Embryonic facial prominence (tissue), 1 donor: ENCODE measurements at regions not wholly inside any gene's neighbourhood (a gene's known extent, or its start where the extent isn't known, plus 50 kb on each side); places are given as distances from the start of the nearest gene placed in this dataset.
A peak's percentile ranks its signal among the peaks of the same experiment; 100 is the strongest.

Experiments
- DNase-seq: peaks from one replicate; pipeline ENCODE4 v3.0.0-alpha.2; 2016; ENCODE audit errors: extremely low spot score

DNA sequence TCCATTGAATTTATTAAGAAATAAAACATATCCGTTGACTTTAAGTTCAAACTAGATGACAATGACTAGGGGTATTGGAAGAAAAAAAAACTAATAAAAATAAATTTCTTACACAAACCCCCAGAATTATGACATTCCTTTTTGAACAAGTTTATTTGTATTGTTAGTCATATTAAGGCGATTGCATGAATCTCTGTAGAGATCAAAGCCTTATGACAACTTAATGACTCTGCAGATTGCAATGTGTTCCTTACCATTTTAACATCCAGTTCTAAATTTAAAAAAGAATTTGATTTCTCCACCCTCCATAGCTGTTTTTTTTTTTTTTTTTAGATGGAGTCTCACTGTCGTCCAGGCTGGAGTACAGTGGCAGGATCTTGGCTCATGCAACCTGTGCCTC lies 189.8 kb upstream of the CEP162 start:
- DNase-seq = no peak

DNA sequence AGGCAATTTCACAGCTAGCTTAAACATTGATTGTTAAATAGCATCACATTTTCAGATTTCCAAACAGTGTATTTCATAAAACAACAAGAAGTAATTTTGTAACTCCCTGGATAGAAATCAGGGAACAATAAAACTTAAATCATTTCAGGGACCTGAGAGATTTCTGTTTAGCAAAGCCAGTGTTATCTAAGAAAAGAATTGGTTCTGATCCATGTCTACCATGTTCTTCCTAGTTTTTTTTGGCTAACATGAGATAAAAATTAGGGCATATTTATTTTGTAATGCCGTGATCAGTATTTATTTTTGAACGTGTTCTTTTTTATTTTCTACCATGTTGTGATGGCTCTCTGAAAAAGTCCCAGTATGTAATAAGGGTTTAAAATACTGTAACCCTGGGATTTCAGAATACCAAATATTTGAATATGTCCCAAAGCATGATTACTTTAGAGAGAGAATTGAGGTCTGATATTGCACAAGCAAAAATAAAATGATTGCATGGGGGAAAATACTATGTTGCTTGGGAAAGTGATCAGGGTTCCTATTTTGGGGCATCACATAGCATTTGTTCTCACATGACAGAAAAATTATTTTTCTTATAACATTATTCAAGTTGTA lies 188.7 kb upstream of the CEP162 start:
- no peak for DNase-seq

DNA sequence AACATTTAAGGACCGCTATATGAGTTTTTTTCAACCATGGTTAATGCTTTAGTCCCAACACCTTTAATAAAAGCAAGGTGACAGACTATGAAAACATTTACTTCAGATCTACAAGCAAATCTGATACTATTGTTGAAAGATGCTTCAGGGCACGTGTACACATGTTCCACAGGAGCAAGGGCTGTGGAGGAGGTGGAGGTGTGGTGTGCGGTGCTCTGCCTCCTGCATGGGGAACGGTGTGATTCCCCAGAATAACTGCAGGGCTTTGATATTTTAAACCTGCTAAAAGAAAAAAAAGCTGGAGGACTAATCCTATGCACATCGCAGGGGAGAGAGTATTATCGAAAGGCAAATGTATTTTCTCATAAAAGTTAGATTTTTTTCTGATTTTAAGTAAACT lies 188.1 kb upstream of the CEP162 start:
- no peak for DNase-seq

DNA sequence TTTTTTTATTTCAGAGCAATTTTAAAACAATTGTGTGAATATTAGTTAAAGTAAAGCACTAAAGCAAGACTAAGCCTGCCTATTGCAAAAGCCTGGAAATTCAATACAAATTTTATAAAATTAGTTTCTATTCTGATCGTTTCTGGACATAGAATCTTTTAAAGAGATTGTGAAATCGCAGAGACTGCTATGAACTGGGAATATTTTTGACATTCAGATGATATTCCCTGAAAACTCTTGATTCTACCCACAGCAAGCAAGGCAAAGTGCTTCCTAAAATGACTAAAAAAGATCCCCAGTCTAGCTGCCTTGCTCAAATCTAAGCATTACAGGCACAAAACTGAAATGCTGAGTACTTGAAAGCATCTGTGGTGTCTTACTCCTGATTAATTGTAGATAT lies 187.6 kb upstream of the CEP162 start:
- DNase-seq = no peak

DNA sequence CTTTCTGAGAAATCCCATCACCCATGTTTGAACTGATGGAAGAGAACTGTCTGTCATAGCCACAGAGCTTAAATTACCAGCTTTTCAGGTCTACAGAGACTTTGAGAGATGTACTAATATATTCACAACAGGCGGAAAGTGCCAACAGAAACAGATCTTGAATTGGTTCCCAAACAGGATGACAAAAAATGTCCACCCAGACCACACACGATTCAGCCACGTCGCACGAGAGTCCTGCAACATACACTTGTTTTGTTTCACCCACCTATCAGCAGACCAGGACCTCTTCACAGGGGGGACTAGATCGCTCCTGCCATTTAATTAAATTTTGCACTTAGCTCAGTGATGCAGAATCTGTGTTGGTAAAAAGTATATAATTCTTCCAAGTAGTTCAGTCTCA lies 187.1 kb upstream of the CEP162 start:
- no peak for DNase-seq

DNA sequence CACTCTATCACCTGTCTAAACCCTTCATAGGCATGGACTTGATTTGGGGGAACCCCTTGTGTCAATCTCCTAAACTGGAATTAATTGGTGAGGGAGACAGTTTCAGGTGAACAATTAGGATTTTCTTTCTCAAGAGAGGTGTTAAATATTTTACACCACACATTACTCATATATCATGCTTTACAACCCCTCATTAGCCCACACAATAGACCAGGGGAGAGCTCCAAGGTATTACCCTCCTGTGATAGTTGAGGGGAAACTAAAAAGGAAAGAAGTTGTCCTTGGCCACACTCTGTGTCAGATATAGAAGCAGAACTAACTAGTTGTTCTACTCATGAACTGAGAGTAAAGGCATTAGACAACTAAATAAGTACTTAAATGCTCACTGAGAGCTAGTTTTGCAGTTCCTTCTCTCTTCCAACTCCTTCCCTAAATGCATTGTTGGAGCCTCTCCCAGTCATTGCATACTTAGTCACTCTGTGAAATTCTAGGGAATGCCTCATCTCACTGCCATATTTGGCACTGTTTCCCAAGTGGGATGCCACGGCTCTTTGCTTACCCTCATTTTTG lies 183.7 kb upstream of the CEP162 start:
- DNase-seq = no peak

DNA sequence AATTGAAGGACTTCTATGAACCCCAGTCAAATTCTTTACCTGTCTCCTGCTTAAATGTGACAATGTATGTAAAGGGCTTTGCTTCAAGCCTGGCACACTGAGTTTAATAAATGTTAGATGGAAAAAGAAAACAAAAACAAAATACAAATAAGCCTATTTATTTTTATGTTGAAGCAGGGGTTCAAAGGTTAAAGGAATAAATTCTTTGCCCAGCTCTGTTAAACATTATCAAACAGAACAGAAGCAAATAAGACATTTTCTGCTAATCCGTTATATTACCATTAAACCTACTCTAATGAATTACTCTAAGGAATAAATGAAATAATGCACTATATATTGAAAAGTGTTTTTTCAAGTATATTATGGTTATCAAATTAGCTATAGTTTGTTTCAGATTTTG lies 182.5 kb upstream of the CEP162 start:
- no peak for DNase-seq

DNA sequence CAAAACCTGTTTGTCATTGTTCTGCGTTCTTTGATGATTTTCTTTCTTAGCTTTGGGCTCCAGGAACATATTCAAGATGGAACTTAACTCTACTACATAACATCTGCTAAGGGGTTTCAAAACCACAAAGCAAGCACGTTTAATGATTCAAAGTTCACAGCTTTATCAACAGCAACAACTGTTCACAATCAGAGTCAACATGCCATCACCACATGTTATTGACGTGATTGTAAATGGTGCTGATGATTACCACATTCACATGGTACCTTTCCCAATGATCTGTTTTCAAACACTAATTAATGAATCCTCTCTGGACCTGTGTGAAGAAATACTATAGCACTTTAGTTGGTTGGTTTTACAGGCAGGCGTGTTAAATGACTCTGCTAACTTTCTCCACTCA lies 180.6 kb upstream of the CEP162 start:
- no peak for DNase-seq

DNA sequence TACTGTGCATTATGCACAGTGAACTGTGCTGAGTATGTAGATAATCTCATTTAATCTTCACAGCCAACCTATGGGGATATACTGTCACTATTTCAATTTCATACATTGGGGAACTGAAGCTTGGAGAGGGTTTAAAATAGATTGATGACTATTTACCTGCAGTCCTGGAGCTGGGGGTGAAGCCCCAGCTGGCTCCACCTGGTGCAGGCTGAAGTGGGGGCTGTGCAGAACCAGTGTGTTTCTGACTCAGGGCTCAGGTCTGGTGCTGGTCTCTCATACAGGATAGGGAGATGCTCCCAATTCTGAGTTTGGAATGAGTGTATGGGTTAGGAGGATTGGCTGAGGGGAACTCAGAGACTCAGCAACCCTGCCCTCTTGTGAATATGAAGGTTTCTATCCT lies 176.1 kb upstream of the CEP162 start:
- no peak for DNase-seq

DNA sequence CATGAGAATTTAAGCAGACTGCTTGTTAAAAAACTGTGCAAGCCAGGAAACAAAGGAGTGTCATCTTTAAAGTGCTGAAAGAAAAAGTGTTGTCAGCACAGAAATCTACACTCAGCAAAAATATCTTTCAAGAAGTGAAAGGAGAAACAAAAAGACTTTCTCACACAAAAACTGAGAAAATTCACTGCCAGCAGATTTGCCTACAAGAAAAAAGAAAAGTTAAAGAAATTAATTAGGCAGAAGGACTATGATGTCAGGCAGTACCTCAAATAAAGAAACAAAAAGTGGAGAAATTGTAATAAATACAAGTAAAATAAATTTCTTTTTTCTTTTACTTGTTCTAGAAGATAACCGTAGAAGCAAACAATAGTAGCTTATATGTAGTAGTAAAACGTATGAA lies 171.6 kb upstream of the CEP162 start:
- DNase-seq = no peak

DNA sequence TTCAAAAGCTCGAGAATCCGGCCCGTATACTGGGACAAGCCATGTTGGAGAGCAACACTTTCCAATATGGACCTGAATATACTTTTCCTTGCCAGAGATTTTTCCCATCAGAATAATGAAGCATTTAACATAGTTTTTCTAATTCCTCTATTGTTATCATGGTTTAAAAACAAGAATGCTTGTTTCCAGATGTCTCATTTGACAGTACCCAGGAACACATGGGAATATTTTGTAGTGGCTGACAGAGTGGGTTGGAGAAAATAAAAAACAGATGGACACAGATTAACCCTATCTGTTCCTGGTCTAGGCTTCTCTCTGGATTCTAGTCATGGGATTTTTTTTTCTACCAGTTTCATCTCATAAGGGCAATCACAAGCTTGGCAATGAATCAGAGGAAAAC lies 164.8 kb upstream of the CEP162 start:
- peak; percentile 46 for DNase-seq

DNA sequence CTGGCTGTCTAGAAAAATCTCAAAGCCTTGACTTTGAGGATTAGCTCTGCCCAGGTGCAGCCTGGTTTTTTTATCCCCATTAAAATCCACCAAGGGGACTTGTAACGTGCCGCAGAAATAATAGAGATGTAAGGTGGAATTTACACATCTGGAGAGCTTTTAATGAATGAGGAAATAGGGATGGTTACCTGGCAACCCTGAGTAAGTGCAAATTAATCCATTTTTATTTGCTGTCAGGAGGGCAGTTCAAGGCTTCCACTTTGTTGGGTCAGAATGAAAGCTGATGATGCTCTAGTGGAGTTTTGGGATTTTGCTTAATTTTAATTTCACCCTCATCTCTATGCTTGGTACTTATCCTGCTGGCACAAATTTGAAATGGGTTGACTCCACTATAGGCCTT lies 163.4 kb upstream of the CEP162 start:
- DNase-seq = no peak

DNA sequence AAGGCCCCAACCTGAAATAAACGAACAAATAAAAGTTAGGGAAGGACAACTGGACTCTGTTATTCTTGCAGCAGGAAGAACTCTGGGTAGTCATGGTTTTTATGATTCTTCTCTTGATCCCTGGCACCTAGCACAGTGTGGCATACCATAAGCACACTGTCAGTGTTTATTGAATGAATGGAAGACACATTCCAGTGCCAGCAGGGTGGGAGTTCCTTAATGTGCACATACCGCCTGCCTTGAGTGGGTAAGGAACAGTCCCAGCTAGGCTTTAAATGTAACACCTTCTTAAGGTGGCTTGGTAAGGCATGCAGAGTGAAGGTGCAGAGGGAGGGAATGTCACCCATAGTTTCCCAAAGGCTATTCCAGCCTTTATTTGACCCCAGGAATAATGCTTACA lies 162.9 kb upstream of the CEP162 start:
- DNase-seq = no peak

DNA sequence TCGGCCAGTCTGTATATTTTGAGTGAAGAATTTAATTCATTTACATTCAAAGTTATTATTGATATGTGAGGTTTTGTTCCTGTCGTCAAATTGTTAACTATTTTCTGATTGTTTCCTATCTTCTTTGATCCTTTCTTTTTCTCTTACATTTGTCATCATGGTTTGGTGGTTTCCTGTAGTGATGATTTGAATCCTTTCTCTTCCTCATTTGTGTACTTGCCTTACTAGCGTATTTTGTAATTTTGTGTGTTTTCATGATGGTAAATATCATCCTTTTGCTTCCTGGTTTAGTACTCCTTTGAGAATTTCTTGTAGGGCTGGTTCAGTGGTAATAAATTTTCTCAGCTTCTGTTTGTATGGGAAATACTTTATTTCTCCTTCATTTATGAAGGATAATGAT lies 151.7 kb upstream of the CEP162 start:
- DNase-seq = no peak

DNA sequence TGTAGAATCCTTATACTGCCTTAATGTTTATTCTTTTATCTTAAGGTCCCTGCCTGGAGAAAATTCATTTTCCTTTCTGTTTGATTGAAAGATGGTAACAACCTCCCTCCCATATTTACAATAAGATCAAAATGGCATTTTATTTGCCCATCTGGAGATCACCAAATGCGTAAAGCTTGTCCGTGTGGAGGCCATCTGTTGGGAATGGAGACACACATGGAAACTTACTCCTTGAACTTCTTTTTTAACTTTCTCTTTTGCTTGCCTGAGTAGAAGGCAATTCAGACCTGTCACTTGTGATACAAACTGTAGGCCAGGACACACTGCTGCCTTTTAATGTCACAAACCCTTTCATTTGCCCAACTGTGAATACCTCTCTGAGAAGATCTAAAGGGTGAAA lies 144.8 kb upstream of the CEP162 start:
- no peak for DNase-seq

DNA sequence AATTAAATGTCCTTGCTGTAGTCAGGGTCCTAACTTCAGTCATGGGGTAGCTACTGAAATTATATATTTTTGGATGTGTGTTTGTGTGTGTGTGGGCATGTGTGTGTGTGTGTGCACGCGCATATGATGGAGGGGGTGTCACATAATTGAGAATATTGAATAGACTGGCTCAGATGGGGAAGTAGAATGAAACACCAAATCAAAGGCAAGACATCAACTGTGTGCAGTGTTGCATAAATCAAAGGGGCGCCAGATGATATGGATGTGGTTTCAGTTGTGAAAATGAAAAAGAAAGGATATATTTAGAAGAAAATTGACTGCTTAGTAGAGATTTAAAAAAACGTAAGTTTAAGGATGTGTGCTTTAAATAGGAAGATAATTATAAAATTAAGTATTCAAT lies 144.2 kb upstream of the CEP162 start:
- no peak for DNase-seq

DNA sequence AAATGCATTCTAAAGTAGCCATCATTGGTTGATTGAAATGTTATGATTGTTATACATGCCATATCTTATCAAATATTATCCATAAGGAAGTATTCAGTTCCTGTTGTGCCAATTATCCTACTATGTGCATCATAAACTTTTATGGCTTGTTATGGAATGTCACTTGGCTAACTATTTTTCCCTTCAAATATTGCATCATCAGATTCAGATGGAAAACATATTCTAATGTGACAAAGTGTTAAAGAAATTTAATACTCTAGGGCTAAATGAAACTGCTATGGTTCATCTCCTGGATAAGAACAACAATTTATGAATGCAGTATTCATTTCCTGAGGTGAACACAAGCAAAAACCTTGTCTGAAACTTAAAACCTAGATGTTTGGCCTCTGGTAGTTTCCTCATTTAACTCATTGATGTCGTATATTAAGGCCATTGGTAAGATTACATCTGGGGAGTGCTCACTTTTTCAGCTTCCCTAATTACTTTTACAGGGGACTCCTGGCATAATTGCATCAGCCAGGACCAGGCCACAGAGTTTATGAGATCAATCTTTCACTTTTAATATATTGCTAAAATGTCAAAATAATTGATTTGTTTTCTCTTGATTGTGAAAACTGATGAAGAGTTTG lies 134.9 kb upstream of the CEP162 start:
- DNase-seq = no peak

DNA sequence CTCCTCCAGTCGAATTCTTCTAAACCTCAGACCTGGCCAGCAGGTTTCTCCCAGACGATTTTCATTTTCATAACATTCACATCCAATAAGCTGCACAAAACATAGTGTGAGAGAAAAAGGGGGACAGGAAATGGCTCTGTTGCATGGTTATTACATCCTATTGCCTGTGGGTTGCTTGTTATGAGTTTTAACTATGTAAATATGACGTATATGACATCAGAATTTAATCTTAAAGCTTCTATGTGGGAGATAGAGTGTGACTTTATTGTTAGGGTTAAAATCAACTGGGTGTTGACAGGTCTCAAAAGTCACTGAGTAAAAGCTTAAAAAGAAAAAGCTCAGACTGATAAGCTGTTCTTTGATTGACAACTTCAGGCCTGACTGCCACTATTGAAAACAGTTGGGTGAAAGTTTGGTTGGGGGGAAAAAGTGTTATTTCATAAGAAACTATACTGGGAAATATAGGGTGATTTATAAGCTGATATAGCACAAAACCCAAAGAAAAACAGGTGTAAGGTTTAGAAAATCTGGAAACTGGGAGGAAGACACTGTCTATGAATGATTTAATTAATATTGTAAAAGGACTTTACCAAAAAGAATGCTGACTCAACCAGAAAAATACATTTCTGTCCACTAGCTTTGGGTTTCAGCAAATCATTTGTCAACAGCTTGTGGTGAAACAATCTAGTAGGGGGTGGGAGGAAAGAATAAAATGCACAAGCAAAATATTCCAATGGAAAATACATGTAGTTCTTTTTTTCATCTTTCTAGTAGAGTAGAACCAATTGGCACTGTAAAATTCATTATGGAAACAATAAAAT lies 134.1 kb upstream of the CEP162 start:
- DNase-seq = no peak

DNA sequence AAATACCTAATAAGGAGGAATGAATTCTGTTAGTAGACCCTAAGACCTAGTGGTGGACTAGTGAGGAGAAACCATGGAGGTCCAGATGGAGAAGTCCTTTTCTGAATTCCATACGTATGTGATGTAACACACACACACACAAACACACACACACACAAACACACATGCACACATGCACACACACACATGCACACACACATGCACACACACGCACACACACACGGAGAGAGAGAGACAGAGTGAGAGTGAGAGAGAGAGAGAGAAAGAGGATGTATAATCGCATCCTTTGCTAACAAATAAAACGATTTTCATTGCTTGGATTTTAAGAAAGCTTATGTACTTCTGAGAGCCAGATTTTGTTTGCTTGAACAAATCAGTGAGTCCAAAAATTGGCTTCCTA lies 132.6 kb upstream of the CEP162 start:
- no peak for DNase-seq

DNA sequence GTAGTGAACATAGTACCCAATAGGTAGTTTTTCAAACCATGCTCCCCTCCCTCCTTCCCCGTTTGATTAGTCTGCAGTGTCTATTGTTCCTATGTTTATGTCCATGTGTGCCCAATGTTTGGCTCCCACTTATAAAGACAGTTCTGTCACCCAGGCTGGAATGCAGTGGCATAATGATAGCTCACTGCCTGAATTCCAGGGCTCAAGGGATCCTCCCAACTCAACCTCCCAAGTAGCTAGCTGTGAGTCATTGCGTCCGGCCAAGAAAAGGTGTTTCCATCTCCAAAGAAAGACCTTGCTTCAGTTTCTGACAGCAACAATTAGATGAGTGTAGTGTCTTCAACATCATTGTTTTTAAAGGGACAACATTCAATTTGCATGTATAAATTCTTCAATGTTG lies 131.1 kb upstream of the CEP162 start:
- DNase-seq = no peak

DNA sequence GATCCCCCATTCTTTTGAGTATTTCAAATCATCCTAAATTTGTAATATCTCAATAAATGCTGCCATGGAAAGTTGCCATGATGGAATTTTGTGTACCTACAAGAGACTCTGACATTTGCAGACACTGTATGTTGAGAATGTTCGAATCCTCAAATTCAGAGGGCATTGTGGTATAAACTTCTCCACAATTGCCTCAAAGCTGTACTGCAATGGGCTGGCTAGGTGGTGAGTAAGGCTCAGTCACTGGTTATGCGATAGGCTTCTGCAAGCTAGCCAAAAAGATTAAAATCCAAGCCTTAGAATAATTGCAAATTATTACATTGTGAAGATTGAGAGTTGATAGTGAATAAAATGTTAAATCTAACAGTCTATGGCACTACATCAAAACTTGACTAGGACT lies 130.2 kb upstream of the CEP162 start:
- no peak for DNase-seq

DNA sequence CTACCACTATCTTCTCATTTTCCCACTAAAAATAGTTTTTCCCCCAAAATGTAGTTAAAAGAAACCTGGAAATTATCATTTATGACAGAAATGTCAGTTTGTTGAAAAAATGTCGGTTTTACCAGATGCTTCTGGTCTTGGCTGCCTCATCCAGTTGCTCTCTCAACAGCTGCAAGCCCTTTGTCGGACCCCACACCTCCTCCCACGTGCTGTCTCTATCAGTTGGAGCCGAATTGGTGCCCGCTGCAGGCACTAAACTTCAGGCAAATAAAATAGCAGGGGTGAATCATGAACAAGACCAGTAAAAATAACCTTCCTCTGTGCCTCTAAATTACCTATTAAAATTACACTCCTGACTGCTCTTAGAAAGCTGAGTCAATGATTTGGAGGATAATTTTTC lies 129.5 kb upstream of the CEP162 start:
- no peak for DNase-seq
